HG03108 (cell line): ENCODE measurements at regions not wholly inside any gene's neighbourhood (a gene's known extent, or its start where the extent isn't known, plus 50 kb on each side); places are given as distances from the start of the nearest gene placed in this dataset.
A peak's percentile ranks its signal among the peaks of the same experiment; 100 is the strongest.

Source experiments
- ATAC-seq: cut with Tn5 transposase; IDR thresholded peaks from one replicate; pipeline ENCODE4 v1.9.1; 2021; ENCODE audit warnings: moderate library complexity; ENCODE audit not compliant: unreplicated experiment

DNA sequence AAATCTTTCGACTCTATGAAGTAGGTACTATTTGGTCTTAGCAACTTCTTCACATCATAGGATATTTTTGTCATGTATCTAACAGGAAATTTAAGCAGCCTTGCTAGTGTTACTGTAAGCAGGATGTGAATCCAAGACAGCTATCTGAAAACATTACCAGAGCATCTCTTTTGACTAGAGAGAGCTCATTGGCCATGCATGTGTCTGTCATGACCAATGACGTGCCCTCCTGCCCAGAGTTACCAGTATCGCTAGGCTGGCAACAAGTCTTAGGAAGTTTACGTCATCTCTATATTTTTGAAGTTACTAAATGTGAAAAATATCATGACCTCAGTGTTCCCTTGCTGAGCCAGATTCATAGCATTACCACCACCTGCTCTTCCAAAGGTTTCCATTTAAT, 130.9 kb upstream of the TP63 start:
- ATAC-seq, result no peak

- no peak for ATAC-seq
These were observed 130.2 kb upstream of the TP63 start for GRCh38 chr3:189500798-189501495.

DNA sequence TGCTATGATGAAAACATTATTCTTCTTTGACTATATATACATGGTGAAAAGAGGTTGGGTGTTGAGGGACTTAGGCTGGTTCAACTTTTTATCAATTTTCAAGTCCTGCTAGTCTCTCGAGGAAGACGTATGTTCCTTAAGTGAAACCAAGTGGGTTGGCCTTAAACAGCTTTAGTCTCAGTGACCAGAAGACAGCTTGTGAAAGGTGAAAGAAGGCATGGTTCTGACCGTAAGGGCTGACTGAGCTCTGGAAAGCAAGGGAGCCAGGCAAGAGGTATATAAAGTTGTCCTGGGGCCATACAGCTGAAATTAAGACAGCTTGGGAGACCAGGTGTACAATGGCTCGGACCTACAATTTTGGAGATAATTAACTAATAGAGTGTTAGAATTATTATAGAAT, 128.9 kb upstream of the TP63 start:
- ATAC-seq, result no peak

DNA sequence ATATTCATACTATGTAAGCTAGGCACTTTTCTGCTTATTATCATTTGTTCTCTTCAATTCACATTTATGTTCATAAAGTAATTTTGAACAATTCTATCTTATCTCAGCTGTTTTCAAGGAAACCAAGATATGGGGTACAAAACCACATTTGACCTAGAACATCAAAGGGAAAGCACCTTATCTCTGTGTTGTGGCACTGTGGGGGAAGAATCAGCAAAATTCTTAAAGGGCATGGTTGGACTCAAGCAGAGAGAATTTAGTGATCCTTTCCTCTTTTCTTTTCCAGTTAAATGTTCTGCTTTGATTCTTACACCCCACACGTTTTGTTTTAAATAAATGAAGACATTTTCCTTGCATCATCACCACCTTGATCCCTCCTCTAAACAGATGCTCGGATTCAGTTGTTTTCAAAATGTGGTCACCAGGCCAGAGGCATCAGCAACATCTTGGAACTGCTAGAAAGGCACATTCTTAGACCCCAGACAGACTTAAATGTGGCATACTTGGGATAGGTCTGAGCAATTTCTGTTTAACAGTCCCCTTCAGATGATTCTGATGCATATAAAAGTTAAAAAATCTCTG, 128.4 kb upstream of the TP63 start:
- ATAC-seq, result no peak

DNA sequence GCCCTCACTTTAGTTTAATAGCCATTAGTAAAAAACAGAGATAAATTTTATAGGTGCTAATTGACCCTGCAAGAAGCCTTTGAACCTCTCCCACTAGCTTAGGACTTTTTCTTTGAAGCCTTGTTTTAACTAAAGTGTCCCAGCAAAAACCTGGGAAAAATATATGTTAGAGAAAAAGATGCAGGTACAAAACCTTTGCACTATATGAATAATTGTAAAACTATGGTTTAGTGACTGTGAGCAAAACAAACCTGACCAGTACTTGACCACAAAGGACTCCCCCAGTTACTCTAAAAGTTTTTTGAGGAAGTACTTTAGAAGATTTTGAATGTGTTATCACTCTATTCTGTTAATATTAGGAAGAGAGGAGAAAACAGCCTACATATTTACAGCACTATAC, 123.3 kb upstream of the TP63 start:
- peak; percentile 47 for ATAC-seq

DNA sequence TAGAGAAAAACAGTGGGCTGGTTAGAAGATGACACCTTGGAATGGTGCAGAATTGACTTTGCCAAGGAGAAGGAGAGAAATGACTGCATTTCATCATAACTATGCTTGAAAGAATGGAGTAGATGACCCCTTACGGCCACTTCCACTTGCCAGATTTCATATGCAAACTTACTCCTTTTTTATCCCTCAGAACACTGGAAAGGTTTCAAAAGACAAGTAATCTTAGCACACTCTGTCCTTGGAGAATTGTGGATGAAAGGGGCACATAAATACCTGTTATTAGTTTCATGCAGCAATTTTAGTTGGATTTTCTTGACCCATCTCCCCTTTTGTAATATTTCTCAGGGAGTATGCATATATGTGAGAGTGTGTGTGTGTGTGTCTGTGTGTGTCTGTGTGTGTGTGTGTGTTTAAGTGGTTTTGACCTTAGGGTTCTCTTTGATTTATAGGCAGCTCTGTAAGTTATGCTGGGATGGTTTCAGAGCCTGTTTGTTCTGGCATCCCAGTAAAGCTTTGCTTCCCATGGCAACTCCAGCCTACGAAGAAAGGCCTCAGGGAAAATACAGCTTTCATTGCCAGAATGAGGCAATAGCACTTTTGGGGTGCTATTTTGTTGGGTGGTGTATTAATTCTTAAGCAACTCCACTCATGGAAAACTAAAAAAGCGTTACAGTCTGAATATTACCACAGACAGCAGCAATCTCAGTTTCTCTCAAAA, 122.2 kb upstream of the TP63 start:
- no peak for ATAC-seq

DNA sequence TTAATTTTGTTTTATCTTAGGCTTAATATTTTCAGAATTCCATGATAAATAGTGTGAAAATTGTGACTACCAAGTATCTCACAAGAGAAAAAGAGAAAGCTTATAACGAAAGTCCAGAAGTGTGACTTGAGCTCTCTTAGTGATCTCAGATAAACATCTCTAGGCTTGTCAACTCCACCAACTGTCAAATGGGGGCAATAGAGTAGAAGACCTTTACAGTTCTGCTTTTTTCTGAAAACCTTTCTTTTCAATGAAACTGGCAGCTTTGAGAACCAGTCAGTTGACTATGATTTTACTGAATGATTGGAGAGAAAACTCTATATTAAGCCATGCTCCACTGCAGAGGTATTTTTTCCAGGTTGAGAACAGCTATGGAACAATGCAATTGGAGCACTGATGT, 119.2 kb upstream of the TP63 start:
- ATAC-seq, result peak; percentile 73

- no peak for ATAC-seq
These were observed 118.4 kb upstream of the TP63 start for GRCh38 chr3:189512821-189513220.

GRCh38 chr3:189513281-189514117, 117.7 kb upstream of the TP63 start:
- ATAC-seq, result no peak

DNA sequence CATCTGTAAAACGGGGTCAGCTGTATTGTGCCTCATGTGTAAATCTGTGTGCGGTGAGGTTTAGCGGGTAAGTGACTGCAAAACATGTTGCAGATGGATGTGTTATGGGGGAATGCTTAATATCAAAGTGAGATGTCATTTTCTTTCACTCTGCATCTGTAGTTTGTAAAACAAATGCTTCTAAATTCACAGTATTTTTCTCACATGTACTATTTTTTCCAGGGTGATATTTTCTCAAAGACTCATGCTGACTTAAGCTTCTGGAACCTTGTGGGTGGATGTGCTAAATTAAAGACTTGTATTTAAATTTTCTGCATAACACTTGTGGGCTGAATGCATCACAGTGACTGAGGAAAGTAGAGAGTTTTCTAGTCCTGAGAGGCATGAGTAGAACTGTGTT, 115.2 kb upstream of the TP63 start:
- no peak for ATAC-seq

DNA sequence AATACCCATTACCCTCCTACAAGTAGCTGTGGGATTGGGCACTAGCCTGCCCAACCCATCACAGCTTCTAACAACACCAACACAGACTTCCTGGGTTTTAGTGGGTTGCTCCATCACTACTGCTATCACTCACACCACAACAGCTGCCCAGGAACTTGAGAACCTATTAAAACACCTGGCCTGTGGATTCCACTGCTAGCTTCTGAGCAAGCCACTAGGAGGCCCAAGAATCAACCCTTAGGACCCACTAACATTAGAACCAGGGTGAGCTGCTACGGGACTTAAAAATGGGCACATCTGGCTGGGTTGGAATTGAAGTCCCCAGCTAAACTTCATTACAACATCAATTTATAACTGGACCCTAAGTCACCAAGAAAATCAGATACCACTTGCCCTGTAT, 113.2 kb upstream of the TP63 start:
- no peak for ATAC-seq

GRCh38 chr3:189519458-189519857, 111.7 kb upstream of the TP63 start:
- no peak for ATAC-seq

DNA sequence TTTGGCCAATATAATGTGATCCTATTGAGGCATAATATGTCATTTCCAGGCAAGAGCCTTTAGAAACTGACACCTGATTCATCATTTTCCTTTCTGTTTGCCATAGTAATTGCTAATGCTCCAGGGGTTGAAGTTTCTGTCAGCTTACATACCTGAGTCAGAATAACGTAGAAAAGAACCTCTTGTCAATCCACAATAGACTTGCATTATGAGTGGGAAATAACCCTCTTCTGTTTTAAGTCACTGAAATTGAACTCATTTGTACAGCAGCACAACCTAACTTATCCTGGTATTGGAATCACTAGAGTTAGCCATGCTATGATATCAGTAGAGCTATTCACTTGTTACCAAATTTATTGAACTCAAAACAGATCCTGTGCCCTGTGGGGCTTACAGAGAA, 101.7 kb upstream of the TP63 start:
- no peak for ATAC-seq

GRCh38 chr3:189529889-189530471, 101.2 kb upstream of the TP63 start:
- ATAC-seq, result no peak

GRCh38 chr3:189530822-189531221, 100.4 kb upstream of the TP63 start:
- ATAC-seq, result no peak

DNA sequence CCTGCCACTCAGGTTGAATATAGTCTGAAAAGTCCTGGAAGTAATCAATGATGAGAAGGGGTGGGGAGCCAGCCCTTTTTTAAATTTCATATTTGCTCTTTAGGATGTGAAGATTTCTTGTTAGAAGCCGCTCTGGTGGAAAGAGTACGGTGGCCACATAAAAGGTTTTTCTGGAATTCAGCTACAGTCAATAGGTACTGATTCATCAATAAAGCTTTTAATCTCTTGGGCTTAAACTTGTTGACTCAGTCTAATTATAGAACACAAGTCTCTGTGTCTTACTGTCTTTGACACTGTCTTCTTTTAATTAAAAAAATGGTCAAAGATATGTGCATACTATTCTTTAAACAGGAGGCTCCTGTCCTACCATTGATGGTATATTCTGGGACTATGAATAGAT, 99.9 kb upstream of the TP63 start:
- no peak for ATAC-seq

- ATAC-seq, result no peak
These were observed 96.7 kb upstream of the TP63 start for GRCh38 chr3:189534531-189534930.

GRCh38 chr3:189537135-189537534, 94.1 kb upstream of the TP63 start:
- ATAC-seq, result no peak

- ATAC-seq, result no peak
These were observed 83.7 kb upstream of the TP63 start for GRCh38 chr3:189547448-189547847.

GRCh38 chr3:189548053-189548452, 83.1 kb upstream of the TP63 start:
- no peak for ATAC-seq

- no peak for ATAC-seq
These were observed 80.2 kb upstream of the TP63 start for GRCh38 chr3:189551007-189551406.
